GM20431 (cell line): ENCODE measurements at regions not wholly inside any gene's neighbourhood (a gene's known extent, or its start where the extent isn't known, plus 50 kb on each side); places are given as distances from the start of the nearest gene placed in this dataset.

Source experiments
- in situ Hi-C: fragments of 300-500 bp; cut with MseI, MboI; formaldehyde crosslinking; loops from one replicate; pipeline ENCODE4 v1.15.0; 2020; ENCODE audit warnings: low sequenced_read_pairs; ENCODE audit not compliant: unreplicated experiment

- in situ Hi-C loops = no loop called here
Measured at GRCh38 chr20:39533858-39534257, 571.7 kb downstream of the DHX35 start.

- in situ Hi-C loops = no loop called here
Measured at GRCh38 chr20:39532205-39532604, 570.1 kb downstream of the DHX35 start.

GRCh38 chr20:39528436-39528835 is 566.3 kb downstream of the DHX35 start:
- in situ Hi-C loops = no loop called here

- in situ Hi-C loops = no loop called here
Measured at GRCh38 chr20:39524371-39524911, 562.3 kb downstream of the DHX35 start.

- in situ Hi-C loops = no loop called here
Measured at GRCh38 chr20:39523405-39523804, 561.3 kb downstream of the DHX35 start.

GRCh38 chr20:39518654-39519053 is 556.5 kb downstream of the DHX35 start:
- in situ Hi-C loops = no loop called here

- in situ Hi-C loops = no loop called here
Measured at GRCh38 chr20:39516964-39517363, 554.8 kb downstream of the DHX35 start.

- in situ Hi-C loops = no loop called here
Measured at GRCh38 chr20:39504710-39505094, 542.6 kb downstream of the DHX35 start.

GRCh38 chr20:39503902-39504709 is 542.0 kb downstream of the DHX35 start:
- in situ Hi-C loops = no loop called here

GRCh38 chr20:39492223-39492797 is 530.2 kb downstream of the DHX35 start:
- in situ Hi-C loops = no loop called here

GRCh38 chr20:39491711-39492110 is 529.6 kb downstream of the DHX35 start:
- in situ Hi-C loops = no loop called here

GRCh38 chr20:39489986-39490560 is 527.9 kb downstream of the DHX35 start:
- in situ Hi-C loops = no loop called here

- in situ Hi-C loops = no loop called here
Measured at GRCh38 chr20:39480276-39481043, 518.3 kb downstream of the DHX35 start.

- in situ Hi-C loops = no loop called here
Measured at GRCh38 chr20:39479196-39479810, 517.2 kb downstream of the DHX35 start.

- in situ Hi-C loops = no loop called here
Measured at GRCh38 chr20:39474879-39475278, 512.7 kb downstream of the DHX35 start.

GRCh38 chr20:39473536-39473935 is 511.4 kb downstream of the DHX35 start:
- in situ Hi-C loops = no loop called here

- in situ Hi-C loops = no loop called here
Measured at GRCh38 chr20:39468703-39469102, 506.6 kb downstream of the DHX35 start.

- in situ Hi-C loops = no loop called here
Measured at GRCh38 chr20:39464238-39464637, 502.1 kb downstream of the DHX35 start.

- in situ Hi-C loops = no loop called here
Measured at GRCh38 chr20:39462416-39462945, 500.3 kb downstream of the DHX35 start.

GRCh38 chr20:39458452-39458851 is 496.3 kb downstream of the DHX35 start:
- in situ Hi-C loops = no loop called here
